Islet of Langerhans (tissue), 1 donor: ENCODE measurements at regions not wholly inside any gene's neighbourhood (a gene's known extent, or its start where the extent isn't known, plus 50 kb on each side); places are given as distances from the start of the nearest gene placed in this dataset.
"Not testable (repeated sequence)": the region's sequence is repeated elsewhere in the genome, so short reads cannot be mapped to it uniquely, and the experiment has no call there.

Experiments used
- FAIRE-seq: peaks from one replicate; lab custom pipeline; 2011; peaks lifted over from hg19 to GRCh38; lab: Jason Lieb, UNC

GRCh38 chr18:39186008-39186407 lies 1620.4 kb upstream of the CELF4 start:
- FAIRE-seq, result no peak

GRCh38 chr18:39184176-39184575 lies 1618.6 kb upstream of the CELF4 start:
- no peak for FAIRE-seq

- FAIRE-seq, result no peak
Observed at GRCh38 chr18:39178166-39178565, 1612.6 kb upstream of the CELF4 start.

GRCh38 chr18:39172695-39173421 lies 1607.3 kb upstream of the CELF4 start:
- no peak for FAIRE-seq

GRCh38 chr18:39168723-39169122 lies 1603.1 kb upstream of the CELF4 start:
- FAIRE-seq, result no peak

- FAIRE-seq, result no peak
Observed at GRCh38 chr18:39167990-39168389, 1602.4 kb upstream of the CELF4 start.

- no peak for FAIRE-seq
Observed at GRCh38 chr18:39166776-39167175, 1601.2 kb upstream of the CELF4 start.

GRCh38 chr18:39162013-39162827 lies 1596.6 kb upstream of the CELF4 start:
- FAIRE-seq, result no peak

- FAIRE-seq, result no peak
Observed at GRCh38 chr18:39149211-39149806, 1583.7 kb upstream of the CELF4 start.

- FAIRE-seq, result no peak
Observed at GRCh38 chr18:39134255-39134654, 1568.7 kb upstream of the CELF4 start.

GRCh38 chr18:39127538-39127937 lies 1561.9 kb upstream of the CELF4 start:
- FAIRE-seq, result not testable (repeated sequence)

GRCh38 chr18:39113790-39114189 lies 1548.2 kb upstream of the CELF4 start:
- FAIRE-seq, result no peak

- no peak for FAIRE-seq
Observed at GRCh38 chr18:39105104-39105503, 1539.5 kb upstream of the CELF4 start.

GRCh38 chr18:39072970-39073369 lies 1507.4 kb upstream of the CELF4 start:
- FAIRE-seq, result no peak

GRCh38 chr18:39062426-39062825 lies 1496.8 kb upstream of the CELF4 start:
- FAIRE-seq, result no peak

GRCh38 chr18:39058386-39059000 lies 1492.9 kb upstream of the CELF4 start:
- FAIRE-seq, result no peak

- FAIRE-seq, result no peak
Observed at GRCh38 chr18:39057423-39058064, 1491.9 kb upstream of the CELF4 start.

GRCh38 chr18:39053571-39053970 lies 1488.0 kb upstream of the CELF4 start:
- FAIRE-seq, result no peak

GRCh38 chr18:39051013-39051412 lies 1485.4 kb upstream of the CELF4 start:
- FAIRE-seq, result no peak

GRCh38 chr18:39039813-39040212 lies 1474.2 kb upstream of the CELF4 start:
- FAIRE-seq, result no peak

GRCh38 chr18:39037925-39038324 lies 1472.3 kb upstream of the CELF4 start:
- FAIRE-seq, result peak; percentile 93

GRCh38 chr18:39033312-39033711 lies 1467.7 kb upstream of the CELF4 start:
- no peak for FAIRE-seq
